Cardiac fibroblast (primary cell): ENCODE measurements at regions not wholly inside any gene's neighbourhood (a gene's known extent, or its start where the extent isn't known, plus 50 kb on each side); places are given as distances from the start of the nearest gene placed in this dataset.

Source experiments
- DNase-seq, 2 donors: peaks; one replicate each; pipeline versions ENCODE4 v3.0.0 to v3.0.0-alpha.2; 2010; ENCODE audit warnings: low read depth in 2 of 2
- H3K4me3 ChIP-seq, 2 donors: replicated peaks in 1 of 2; 1 replicate in 1 of 2; 2 replicates in 1 of 2; pipeline ENCODE4 v1.5.1; 2011; ENCODE audit warnings: low read depth in 2 of 2, low read length in 2 of 2, mild to moderate bottlenecking in 2 of 2, moderate library complexity in 1 of 2
- CTCF ChIP-seq: IDR thresholded peaks from one replicate; pipeline ENCODE4 v1.5.1; 2011; ENCODE audit warnings: low read depth, mild to moderate bottlenecking, low read length, inconsistent platforms

- H3K4me3 ChIP-seq, result no peak overlapping the region
- no peak for DNase-seq
- TF ChIP-seq CTCF, result no peak
These were observed 126.6 kb upstream of the RGPD4 start for GRCh38 chr2:107700073-107700472.

DNA sequence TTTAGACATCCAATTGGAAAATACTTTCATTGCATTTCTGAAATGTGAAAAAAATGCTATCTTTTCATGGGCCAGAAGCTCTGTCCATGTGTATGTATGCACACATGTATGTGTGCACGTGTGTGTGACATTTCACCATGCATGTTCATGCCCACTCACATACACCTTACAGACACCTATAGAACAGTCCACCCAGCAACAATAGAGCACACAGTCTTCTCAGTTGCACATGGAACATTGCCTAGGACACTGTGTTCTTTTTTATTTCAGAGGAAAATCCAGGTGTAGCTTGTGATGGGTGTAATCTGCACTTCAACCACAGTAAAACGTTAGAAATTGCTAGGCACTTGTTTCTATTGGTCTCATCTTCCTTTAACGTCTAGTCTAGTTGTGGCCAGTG lies 114.8 kb upstream of the RGPD4 start:
- no peak for DNase-seq
- H3K4me3 ChIP-seq, result no peak overlapping the region
- TF ChIP-seq CTCF, result no peak

GRCh38 chr2:107712857-107713256 lies 113.8 kb upstream of the RGPD4 start:
- no peak for TF ChIP-seq CTCF
- no peak for DNase-seq
- no peak overlapping the region for H3K4me3 ChIP-seq

DNA sequence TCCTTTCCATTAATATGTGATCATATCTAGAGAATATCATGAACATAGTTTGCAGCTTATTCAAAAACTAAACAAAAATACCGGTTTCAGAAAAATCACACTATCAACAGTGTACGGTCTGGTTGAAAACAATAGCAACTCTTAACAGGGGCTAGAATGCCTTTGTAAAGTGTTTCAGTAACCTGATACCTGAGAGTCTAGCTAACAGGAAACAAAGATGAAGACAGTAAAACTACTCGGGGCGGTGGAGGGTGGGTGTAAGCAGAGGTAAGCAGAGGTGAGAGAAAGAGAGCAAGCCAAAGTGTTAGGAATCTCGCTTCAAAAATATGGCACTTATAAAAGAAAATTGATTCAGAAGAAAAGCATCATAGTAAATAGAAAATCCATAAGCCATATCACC lies 109.0 kb upstream of the RGPD4 start:
- no peak overlapping the region for H3K4me3 ChIP-seq
- TF ChIP-seq CTCF, result no peak
- no peak for DNase-seq

- no peak overlapping the region for H3K4me3 ChIP-seq
- DNase-seq, result no peak
- TF ChIP-seq CTCF, result no peak
These were observed 107.6 kb upstream of the RGPD4 start for GRCh38 chr2:107719141-107719540.

DNA sequence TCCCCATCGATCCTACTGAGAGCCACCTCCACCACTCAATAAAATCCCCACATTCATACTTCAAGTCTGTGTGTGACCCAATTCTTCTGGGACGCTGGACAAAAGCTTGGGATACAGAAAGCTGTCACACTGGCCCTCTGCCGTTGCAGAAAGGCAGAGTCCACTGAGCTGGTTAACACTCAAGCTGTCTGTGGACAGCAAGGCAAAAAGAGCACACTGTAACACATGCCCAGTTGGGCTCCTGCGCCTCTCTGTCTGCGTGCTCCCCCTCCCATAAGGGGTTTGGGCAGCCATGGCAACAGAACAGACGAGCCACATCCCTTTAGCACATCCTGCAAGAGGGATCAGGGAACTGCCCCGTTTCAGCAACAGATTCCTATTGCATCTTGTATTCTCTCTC lies 106.9 kb upstream of the RGPD4 start:
- no peak overlapping the region for H3K4me3 ChIP-seq
- TF ChIP-seq CTCF, result no peak
- no peak for DNase-seq

- no peak overlapping the region for H3K4me3 ChIP-seq
- no peak for TF ChIP-seq CTCF
- no peak for DNase-seq
These were observed 105.5 kb upstream of the RGPD4 start for GRCh38 chr2:107721178-107721577.
